ENCODE measurements at regions not wholly inside any gene's neighbourhood (a gene's known extent, or its start where the extent isn't known, plus 50 kb on each side); places are given as distances from the start of the nearest gene placed in this dataset.

DNA sequence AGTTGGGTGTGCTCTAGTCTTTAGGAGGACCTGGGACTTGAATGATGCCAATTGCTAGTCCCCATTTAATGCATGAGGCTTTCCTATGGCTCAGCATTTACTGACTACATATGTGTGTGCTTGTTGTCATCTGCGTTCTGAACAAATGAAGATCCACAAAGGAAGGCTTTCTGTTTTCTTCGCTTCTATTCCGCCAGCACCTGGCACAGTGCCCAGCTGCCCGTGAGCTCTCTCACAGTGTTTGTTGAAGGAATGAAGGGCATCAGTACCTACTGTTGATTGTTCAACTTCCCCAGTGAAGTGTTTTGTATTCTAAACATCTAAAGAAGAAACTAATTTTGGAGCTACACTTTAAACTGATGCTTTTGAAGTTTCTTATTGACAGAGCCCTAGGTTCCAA is 122.4 kb upstream of the LINC00305 start:
- TF ChIP-seq, protein P1, sequence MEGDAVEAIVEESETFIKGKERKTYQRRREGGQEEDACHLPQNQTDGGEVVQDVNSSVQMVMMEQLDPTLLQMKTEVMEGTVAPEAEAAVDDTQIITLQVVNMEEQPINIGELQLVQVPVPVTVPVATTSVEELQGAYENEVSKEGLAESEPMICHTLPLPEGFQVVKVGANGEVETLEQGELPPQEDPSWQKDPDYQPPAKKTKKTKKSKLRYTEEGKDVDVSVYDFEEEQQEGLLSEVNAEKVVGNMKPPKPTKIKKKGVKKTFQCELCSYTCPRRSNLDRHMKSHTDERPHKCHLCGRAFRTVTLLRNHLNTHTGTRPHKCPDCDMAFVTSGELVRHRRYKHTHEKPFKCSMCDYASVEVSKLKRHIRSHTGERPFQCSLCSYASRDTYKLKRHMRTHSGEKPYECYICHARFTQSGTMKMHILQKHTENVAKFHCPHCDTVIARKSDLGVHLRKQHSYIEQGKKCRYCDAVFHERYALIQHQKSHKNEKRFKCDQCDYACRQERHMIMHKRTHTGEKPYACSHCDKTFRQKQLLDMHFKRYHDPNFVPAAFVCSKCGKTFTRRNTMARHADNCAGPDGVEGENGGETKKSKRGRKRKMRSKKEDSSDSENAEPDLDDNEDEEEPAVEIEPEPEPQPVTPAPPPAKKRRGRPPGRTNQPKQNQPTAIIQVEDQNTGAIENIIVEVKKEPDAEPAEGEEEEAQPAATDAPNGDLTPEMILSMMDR (IDR thresholded peaks at IDR 0.05): no peak
- TF ChIP-seq POLR2A (IDR thresholded peaks at IDR 0.05): no peak

Data from body of pancreas (tissue), 4 donors.